NCI-H187 treated with DMSO at 0.1 percent for 48 hours (cell line): ENCODE measurements at regions not wholly inside any gene's neighbourhood (a gene's known extent, or its start where the extent isn't known, plus 50 kb on each side); places are given as distances from the start of the nearest gene placed in this dataset.
"Not testable (repeated sequence)": the region's sequence is repeated elsewhere in the genome, so short reads cannot be mapped to it uniquely, and the experiment has no call there.

Experiments
- DNase-seq: peaks from one replicate; lab custom pipeline; 2025; lab: John Stamatoyannopoulos, UW

GRCh38 chr1:94672934-94673333, 131.4 kb upstream of the F3 start:
- no peak for DNase-seq

- no peak for DNase-seq
Observed at GRCh38 chr1:94672001-94672400, 130.4 kb upstream of the F3 start.

- DNase-seq, result no peak
Observed at GRCh38 chr1:94670273-94670672, 128.7 kb upstream of the F3 start.

- no peak for DNase-seq
Observed at GRCh38 chr1:94669198-94669597, 127.6 kb upstream of the F3 start.

- no peak for DNase-seq
Observed at GRCh38 chr1:94668528-94668927, 127.0 kb upstream of the F3 start.

DNA sequence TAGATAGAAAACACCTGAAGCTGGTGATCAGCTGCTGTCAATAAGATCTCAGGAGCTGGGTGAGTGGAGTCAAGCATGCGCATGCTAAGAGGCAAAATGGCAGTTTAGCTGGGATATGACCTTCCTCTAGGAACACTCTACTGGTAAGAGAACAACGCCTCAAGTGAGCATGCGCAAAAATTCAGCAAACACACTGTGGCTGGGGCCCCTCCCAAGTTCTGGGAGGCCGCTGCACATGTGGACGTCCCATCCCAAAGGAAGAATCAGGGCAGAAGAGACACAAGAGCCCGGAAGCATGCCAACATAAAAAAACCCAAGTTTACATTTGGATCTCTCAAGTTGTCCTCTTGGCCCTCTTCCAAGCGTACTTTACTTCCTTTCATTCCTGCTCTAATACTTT, 126.3 kb upstream of the F3 start:
- no peak for DNase-seq

DNA sequence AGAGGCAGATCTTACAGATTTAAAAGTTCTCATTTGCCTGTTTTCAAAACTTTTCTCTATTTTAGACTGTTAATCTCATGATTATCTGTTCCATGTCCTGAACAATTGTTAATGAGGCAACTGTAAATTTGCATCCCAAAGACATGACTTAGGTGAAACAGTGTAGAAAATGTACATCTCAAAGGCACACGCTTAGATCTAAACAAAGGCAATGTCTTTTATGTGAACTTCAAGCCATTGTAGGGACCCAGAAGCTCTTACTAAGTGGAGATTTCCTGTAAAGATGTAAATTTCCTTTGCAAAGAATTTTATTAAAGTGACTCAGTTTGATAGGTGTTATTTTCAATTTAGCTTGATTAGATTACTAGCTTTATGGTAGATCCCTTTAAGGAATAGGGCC, 125.2 kb upstream of the F3 start:
- DNase-seq, result no peak

DNA sequence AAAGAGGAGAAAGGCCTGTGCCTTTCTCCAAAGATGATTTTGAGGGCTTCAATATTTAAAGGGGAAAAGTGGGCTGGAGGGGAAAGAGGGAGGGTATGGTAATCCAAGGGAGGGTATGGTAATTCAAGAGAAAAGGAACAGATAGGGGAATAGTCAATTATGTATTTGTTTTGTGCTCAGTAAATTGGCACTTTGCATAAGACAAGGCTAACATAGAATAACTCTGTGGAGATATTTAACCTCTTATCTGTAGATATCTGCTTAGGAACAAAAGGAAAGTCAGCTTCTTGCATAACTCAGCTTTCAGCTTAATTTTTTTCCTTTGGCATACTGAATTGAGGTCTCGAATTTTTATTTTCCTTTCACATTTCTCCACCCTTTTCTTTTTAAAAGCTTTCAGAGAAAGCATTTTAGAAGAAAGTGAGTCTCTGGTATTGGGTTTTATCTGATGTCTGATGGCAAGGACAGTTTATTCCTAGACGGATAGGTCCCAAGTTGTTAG, 119.9 kb upstream of the F3 start:
- DNase-seq, result no peak

DNA sequence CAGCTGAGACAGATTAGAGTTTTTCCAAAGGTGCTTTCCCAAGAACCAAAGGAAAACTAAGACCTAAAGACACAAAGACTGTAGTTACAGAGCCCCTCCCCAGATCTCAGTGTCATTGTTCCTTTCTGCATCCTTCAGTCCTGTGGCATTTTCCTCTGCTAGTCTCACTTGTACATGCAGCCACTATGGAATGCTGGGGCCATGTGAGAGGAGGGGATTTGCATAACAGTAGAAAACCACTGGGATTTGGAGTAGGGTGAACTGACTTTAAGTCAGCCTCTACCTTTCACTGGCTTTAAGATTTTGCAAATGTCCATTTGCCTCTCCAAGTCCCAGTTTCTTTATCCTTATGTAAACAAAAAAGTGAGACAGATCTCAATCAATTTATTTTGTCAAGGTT, 119.4 kb upstream of the F3 start:
- no peak for DNase-seq

GRCh38 chr1:94660258-94660657, 118.7 kb upstream of the F3 start:
- DNase-seq, result no peak

GRCh38 chr1:94659202-94659601, 117.6 kb upstream of the F3 start:
- not testable (repeated sequence) for DNase-seq

- DNase-seq, result no peak
Observed at GRCh38 chr1:94658221-94658620, 116.7 kb upstream of the F3 start.

DNA sequence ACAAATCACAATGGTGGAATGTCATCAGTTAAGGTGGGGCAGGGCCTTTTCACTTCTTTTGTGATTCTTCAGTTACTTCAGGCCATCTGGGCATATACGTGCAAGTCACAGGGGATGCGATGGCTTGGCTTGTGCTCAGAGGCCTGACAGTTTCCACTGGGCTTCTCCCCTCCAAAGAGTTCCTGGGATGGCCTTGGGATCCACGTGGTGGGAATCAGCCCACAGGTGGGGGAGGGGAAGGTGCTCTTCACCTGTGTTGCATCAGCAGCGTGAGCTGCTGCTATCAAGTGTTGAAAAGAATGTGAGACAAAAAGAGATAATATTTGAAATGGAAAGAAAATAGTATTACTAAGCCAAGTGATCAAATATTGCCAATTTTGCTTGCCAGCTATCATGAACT, 116.2 kb upstream of the F3 start:
- DNase-seq, result not testable (repeated sequence)

GRCh38 chr1:94656967-94657366, 115.4 kb upstream of the F3 start:
- no peak for DNase-seq

GRCh38 chr1:94654919-94655318, 113.4 kb upstream of the F3 start:
- no peak for DNase-seq

GRCh38 chr1:94654459-94654858, 112.9 kb upstream of the F3 start:
- DNase-seq, result no peak

DNA sequence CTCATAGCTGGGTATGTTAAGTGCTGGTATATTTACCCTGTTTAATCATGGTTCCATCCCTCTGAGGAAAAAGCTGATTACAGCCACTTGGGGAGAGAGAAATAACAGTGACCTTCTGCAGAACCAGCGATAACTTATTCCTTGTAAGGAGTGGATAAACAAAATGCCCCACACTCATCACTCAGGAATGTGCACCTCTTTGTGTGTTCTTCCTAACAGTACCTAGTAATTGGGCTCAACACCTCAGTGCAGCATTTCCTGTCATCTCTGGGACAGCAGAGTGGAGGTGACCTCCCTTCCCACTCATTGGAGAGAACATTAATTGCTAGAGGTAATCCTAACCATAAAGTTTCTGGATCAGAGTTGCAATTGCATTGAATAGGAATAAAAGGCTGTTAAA, 112.5 kb upstream of the F3 start:
- no peak for DNase-seq

GRCh38 chr1:94653454-94653853, 111.9 kb upstream of the F3 start:
- no peak for DNase-seq

- no peak for DNase-seq
Observed at GRCh38 chr1:94651076-94651475, 109.5 kb upstream of the F3 start.

DNA sequence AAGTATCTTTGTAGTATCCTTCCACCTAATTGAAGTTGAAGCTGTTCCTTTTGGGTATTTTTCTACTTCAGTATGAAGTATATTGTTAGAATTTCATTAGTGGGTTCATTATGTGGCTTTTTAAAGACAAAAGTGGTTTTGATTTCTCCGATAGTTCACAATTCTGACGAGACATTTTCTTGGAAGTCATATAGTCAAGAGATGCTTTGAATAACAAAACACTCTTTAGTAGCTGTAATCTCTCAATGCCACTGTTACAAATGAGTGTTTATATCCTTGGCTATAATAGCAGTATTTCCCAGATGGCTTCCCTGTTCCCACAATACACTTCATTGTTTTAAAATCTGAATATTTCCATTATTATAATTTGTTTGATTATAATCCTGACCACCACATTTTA, 108.7 kb upstream of the F3 start:
- DNase-seq, result no peak

DNA sequence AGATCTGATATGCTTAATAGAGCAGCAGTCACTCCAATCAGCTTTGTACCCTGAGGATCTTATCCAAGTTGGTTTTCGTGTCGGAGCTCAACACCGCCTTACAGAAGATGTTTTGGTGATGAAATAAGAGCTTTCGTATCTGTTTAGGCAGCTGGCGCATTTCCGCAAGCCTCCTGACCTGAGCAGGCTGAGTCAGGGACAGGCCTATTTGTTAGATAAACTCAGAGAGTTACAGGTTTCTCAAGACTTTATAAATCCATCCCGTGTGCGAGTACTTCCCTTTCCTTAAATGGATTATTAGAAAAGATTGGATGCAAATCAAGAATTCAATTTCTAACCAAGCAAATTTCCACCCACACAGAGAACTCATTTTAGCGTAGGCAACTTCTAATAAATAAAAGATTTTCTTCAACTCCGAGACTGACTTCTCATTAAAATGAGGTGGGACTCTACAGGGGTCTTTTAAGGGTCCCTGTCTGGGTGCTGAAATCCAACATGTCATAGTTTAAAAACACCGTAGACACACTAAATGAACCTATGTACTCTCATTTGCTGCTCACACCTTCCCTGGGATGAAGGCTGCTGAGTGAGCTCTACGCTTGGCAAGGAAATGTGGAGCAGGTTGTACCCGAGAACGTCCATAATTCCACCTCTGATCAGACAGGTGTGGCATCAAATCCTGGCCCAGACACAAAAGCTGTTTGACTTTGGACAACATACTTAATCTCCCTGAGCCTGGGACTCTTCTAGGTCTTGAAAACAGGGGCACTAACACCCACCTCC, 106.9 kb upstream of the F3 start:
- DNase-seq, result no peak

- DNase-seq, result no peak
Observed at GRCh38 chr1:94646786-94647555, 105.4 kb upstream of the F3 start.

- no peak for DNase-seq
Observed at GRCh38 chr1:94646141-94646643, 104.6 kb upstream of the F3 start.
